OCI-LY7 (cell line): ENCODE measurements at regions not wholly inside any gene's neighbourhood (a gene's known extent, or its start where the extent isn't known, plus 50 kb on each side); places are given as distances from the start of the nearest gene placed in this dataset.

Source experiments
- EZH2phosphoT487 ChIP-seq: fragments of 200-600 bp; sonication (generic); IDR thresholded peaks from 2 replicates; pipeline ENCODE4 v1.6.1; 2018; ENCODE audit warnings: low read depth, borderline replicate concordance, mild to moderate bottlenecking, mixed run types, antibody characterized with exemption, low read length, moderate library complexity, mixed read lengths
- TF ChIP-seq, protein P1 (sequence below): fragments of 200-600 bp; sonication (generic); conservative IDR thresholded peaks from 2 replicates; pipeline ENCODE4 v1.5.1; 2014; ENCODE audit warnings: mild to moderate bottlenecking, antibody characterized with exemption, low read length, moderate library complexity, mixed read lengths

DNA sequence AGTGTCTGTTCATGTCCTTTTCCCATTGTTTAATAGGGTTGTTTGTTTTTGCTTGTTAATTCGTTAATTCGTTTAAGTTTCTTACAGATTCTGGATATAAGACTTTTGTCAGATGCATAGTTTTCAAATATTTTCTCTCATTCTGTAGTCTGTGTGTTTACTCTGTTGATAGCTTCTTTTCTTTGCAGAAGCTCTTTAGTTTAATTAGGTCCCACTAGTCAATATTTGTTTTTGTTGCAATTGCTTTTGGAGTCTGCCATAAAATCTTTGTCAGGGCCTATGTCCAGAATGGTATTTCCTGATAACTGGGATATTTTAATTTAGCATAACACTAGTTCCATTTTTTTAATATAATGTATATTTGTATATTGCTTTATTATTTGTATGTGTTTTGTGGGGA lies 1380.1 kb downstream of the SUCLG1 start:
- TF ChIP-seq, protein P1, sequence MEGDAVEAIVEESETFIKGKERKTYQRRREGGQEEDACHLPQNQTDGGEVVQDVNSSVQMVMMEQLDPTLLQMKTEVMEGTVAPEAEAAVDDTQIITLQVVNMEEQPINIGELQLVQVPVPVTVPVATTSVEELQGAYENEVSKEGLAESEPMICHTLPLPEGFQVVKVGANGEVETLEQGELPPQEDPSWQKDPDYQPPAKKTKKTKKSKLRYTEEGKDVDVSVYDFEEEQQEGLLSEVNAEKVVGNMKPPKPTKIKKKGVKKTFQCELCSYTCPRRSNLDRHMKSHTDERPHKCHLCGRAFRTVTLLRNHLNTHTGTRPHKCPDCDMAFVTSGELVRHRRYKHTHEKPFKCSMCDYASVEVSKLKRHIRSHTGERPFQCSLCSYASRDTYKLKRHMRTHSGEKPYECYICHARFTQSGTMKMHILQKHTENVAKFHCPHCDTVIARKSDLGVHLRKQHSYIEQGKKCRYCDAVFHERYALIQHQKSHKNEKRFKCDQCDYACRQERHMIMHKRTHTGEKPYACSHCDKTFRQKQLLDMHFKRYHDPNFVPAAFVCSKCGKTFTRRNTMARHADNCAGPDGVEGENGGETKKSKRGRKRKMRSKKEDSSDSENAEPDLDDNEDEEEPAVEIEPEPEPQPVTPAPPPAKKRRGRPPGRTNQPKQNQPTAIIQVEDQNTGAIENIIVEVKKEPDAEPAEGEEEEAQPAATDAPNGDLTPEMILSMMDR: no peak
- no peak for TF ChIP-seq EZH2phosphoT487
